Lung (tissue), 11 donors: ENCODE measurements at regions not wholly inside any gene's neighbourhood (a gene's known extent, or its start where the extent isn't known, plus 50 kb on each side); places are given as distances from the start of the nearest gene placed in this dataset.
"Not testable (repeated sequence)": the region's sequence is repeated elsewhere in the genome, so short reads cannot be mapped to it uniquely, and the experiment has no call there.

ENCODE experiments used
- ATAC-seq: fragments of 200-7000 bp; cut with Tn5 transposase; one replicate; pipeline ENCODE4 v1.9.1; 2020; ENCODE audit warnings: moderate number of reproducible peaks; ENCODE audit not compliant: insufficient read depth, low FRiP score
- DNase-seq, 3 donors: peaks; one replicate each; pipeline ENCODE4 v3.0.0-alpha.2; 2013 to 2017
- H3K27ac ChIP-seq, 2 donors: one replicate each; pipeline ENCODE4 v1.5.1; 2013; ENCODE audit warnings: mild to moderate bottlenecking in 2 of 2, moderate library complexity in 2 of 2, control low read depth in 1 of 2, inconsistent platforms in 1 of 2, low read depth in 1 of 2, low read length in 1 of 2
- H3K27me3 ChIP-seq, 3 donors: one replicate each; pipeline ENCODE4 v1.5.1; 2013; ENCODE audit warnings: low read length in 2 of 3; ENCODE audit not compliant: control insufficient read depth in 3 of 3, insufficient read depth in 3 of 3
- H3K36me3 ChIP-seq, 4 donors: one replicate each; pipeline ENCODE4 v1.5.1; 2013; ENCODE audit warnings: low read length in 4 of 4, mild to moderate bottlenecking in 1 of 4, moderate library complexity in 1 of 4; ENCODE audit not compliant: control insufficient read depth in 4 of 4, insufficient read depth in 4 of 4
- H3K4me1 ChIP-seq, 5 donors: one replicate each; pipeline ENCODE4 v1.5.1; 2013; ENCODE audit warnings: low read length in 5 of 5, mild to moderate bottlenecking in 2 of 5, moderate library complexity in 1 of 5; ENCODE audit not compliant: control insufficient read depth in 5 of 5, insufficient read depth in 5 of 5
- H3K4me3 ChIP-seq: one replicate; pipeline ENCODE4 v1.5.1; 2013; ENCODE audit warnings: mild to moderate bottlenecking, control low read depth, moderate library complexity
- H3K9ac ChIP-seq, 2 donors: one replicate each; pipeline ENCODE4 v1.5.1; 2013; ENCODE audit warnings: low read length in 2 of 2, control low read depth in 1 of 2; ENCODE audit not compliant: insufficient read depth in 1 of 2
- H3K9me3 ChIP-seq, 4 donors: one replicate each; pipeline ENCODE4 v1.5.1; 2013; ENCODE audit warnings: low read length in 3 of 4, mild to moderate bottlenecking in 1 of 4, moderate library complexity in 1 of 4; ENCODE audit not compliant: control insufficient read depth in 4 of 4, insufficient read depth in 3 of 4
- CTCF ChIP-seq: IDR thresholded peaks from 2 replicates; pipeline ENCODE4 v1.5.1; 2012; ENCODE audit warnings: mild to moderate bottlenecking; ENCODE audit errors: control extremely low read depth, extremely low read depth
- WGBS, 2 donors: extraction: QIAGEN DNeasy Blood & Tissue Kit; methylation state at CpG; one replicate each; pipeline ENCODE4 v1.1.7; 2013; 5-methylcytosine and 5-hydroxymethylcytosine counted together
- donor health status: control.
- donor health status: control.
- donor health status: Bipolar disorder and iron deficiency.
- donor health status: healthy.
- donor health status: DM: yes; HTN: yes; CAD: no.

GRCh38 chr14:57122129-57122528 is 146.6 kb downstream of the EXOC5 start:
- Histone ChIP-seq H3K27me3 (no peaks in the 10 kb centered on the region), H3K9ac (no peak overlapping the region), H3K36me3 (no peaks in the 10 kb centered on the region), H3K9me3 (no peaks in the 10 kb centered on the region), H3K27ac (no peak overlapping the region), H3K4me3 (no peak overlapping the region), H3K4me1 (no peaks in the 10 kb centered on the region)
- DNase-seq (no peak), ATAC-seq (no peak)
- TF ChIP-seq CTCF: no peak
- 53 to 66% methylated on average over 3 of the region's 3 CpGs for WGBS, 2 donors

- H3K9me3 ChIP-seq, H3K9ac ChIP-seq, H3K27me3 ChIP-seq, H3K27ac ChIP-seq, DNase-seq, H3K4me1 ChIP-seq, H3K4me3 ChIP-seq, ATAC-seq, H3K36me3 ChIP-seq: not testable (repeated sequence)
- WGBS, 2 donors: 82 to 86% methylated on average over 25 to 32 of the region's 32 CpGs
Measured at GRCh38 chr14:57112072-57112807, 156.5 kb downstream of the EXOC5 start.

GRCh38 chr14:57110411-57110810 is 158.3 kb downstream of the EXOC5 start:
- H3K36me3 ChIP-seq, DNase-seq, H3K9me3 ChIP-seq, H3K4me3 ChIP-seq, H3K27ac ChIP-seq, H3K4me1 ChIP-seq, H3K9ac ChIP-seq, ATAC-seq, H3K27me3 ChIP-seq: not testable (repeated sequence)
- 94 to 95% methylated on average over 4 of the region's 4 CpGs for WGBS, 2 donors

GRCh38 chr14:57091030-57091608 is 177.6 kb downstream of the EXOC5 start:
- Histone ChIP-seq H3K9ac (no peak overlapping the region), H3K4me3 (no peak overlapping the region), H3K27me3 (no peaks in the 10 kb centered on the region), H3K27ac (no peak overlapping the region), H3K4me1 (no peaks in the 10 kb centered on the region), H3K9me3 (peaks cover 0 to 4% (median 0%) of the 10 kb centered on the region in 4 donors), H3K36me3 (no peaks in the 10 kb centered on the region)
- ATAC-seq (no peak), DNase-seq (no peak)
- TF ChIP-seq CTCF: no peak
- WGBS, 2 donors: 75% methylated on average over 13 of the region's 13 CpGs
